Thymus (tissue), 11 donors: ENCODE measurements at regions not wholly inside any gene's neighbourhood (a gene's known extent, or its start where the extent isn't known, plus 50 kb on each side); places are given as distances from the start of the nearest gene placed in this dataset.

Experiments used
- DNase-seq, 9 donors: peaks; one replicate each; pipeline ENCODE4 v3.0.0-alpha.2; 2013; ENCODE audit warnings: low spot score in 9 of 9, low read depth in 6 of 9, missing footprints in 1 of 9
- H3K27ac ChIP-seq, 2 donors: one replicate each; pipeline ENCODE4 v1.5.1; 2013; ENCODE audit warnings: control low read depth in 1 of 2, low read depth in 1 of 2, low read length in 1 of 2, mild to moderate bottlenecking in 1 of 2, moderate library complexity in 1 of 2
- H3K27me3 ChIP-seq, 2 donors: one replicate each; pipeline ENCODE4 v1.5.1; 2013; ENCODE audit warnings: low read length in 1 of 2; ENCODE audit not compliant: control insufficient read depth in 2 of 2, insufficient read depth in 1 of 2
- H3K36me3 ChIP-seq, 2 donors: one replicate each; pipeline ENCODE4 v1.5.1; 2013; ENCODE audit warnings: low read length in 1 of 2, mild to moderate bottlenecking in 1 of 2, moderate library complexity in 1 of 2; ENCODE audit not compliant: control insufficient read depth in 2 of 2, insufficient read depth in 2 of 2
- H3K4me1 ChIP-seq, 2 donors: one replicate each; pipeline ENCODE4 v1.5.1; 2013; ENCODE audit warnings: low read length in 2 of 2; ENCODE audit not compliant: control insufficient read depth in 2 of 2, insufficient read depth in 2 of 2
- H3K4me3 ChIP-seq, 2 donors: one replicate each; pipeline ENCODE4 v1.5.1; 2013; ENCODE audit warnings: low read length in 2 of 2, control low read depth in 1 of 2, mild to moderate bottlenecking in 1 of 2
- H3K9me3 ChIP-seq, 2 donors: one replicate each; pipeline ENCODE4 v1.5.1; 2013; ENCODE audit warnings: low read length in 1 of 2, mild to moderate bottlenecking in 1 of 2; ENCODE audit not compliant: control insufficient read depth in 2 of 2, insufficient read depth in 1 of 2
- WGBS: extraction: QIAGEN DNeasy Blood & Tissue Kit; methylation state at CpG from one replicate; pipeline ENCODE4 v1.1.7; 2013; 5-methylcytosine and 5-hydroxymethylcytosine counted together
- donor health status: healthy.

DNA sequence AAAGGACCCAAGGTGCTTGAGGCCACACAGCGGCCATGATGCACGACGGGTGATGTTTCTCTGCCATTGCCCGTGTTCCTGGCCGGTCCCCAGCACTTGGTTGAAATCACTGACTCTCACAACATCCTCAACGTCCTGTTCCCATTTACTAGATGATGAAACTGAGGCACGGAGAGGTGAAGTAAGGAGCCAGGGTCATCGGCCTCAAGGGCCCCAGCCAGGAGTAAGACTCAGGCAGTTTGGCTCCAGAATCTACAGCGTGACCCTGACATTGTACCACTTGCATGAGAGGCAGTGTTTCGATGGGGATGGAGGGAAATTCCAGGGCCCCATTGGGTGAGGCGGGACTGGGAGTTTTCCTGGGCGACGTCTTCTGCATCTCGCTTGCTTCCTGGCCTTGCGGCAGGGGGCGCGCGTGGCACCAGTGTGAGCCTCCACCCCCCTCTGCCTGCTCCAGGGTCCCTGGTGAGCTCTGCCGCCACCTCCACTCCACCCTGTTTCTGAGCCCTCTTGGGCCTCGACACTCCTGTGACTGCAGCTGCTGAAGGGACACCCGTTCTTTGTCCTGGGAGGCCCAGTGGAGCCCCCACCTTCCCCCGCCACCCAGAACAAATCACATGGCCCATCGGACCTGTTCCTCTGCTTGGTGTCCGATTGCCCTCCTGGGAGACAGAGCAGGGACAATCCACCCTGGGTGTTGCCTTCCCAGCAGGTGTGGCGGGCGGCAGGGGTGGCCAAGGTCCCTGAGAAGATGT, 133.0 kb upstream of the GSE1 start:
- no peaks in the 10 kb centered on the region for H3K9me3 ChIP-seq
- no peak for DNase-seq
- peak overlapping the region in 1 of 2 donors; percentile 36 for H3K27ac ChIP-seq
- H3K4me3 ChIP-seq, result no peak overlapping the region
- H3K4me1 ChIP-seq, result peaks cover 0 to 40% of the 10 kb centered on the region in 2 donors
- peaks cover 12 to 54% of the 10 kb centered on the region in 2 donors for H3K36me3 ChIP-seq
- WGBS, result 88% methylated on average over 26 of the region's 26 CpGs
- H3K27me3 ChIP-seq, result no peaks in the 10 kb centered on the region

DNA sequence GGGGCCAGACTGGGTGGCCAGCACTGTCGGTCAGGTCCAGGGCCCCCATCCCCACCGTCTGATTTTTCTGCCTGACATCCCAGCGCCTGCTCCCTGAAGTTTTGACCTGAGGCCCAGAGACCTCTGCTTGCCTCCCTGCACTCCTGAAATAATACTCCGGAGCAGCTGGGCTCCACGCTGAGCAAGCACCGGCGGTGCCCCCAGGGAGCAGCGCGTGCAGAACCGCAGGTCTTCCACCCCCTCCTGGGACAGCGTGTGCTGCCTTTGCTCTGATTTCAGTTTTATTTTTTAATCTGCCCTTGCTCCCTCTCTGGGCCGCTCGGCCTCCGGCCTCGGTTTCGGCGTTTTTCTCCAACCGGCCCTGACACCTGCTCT, 132.4 kb upstream of the GSE1 start:
- peaks cover 12 to 49% of the 10 kb centered on the region in 2 donors for H3K36me3 ChIP-seq
- WGBS, result 86% methylated on average over 18 of the region's 18 CpGs
- DNase-seq, result no peak

DNA sequence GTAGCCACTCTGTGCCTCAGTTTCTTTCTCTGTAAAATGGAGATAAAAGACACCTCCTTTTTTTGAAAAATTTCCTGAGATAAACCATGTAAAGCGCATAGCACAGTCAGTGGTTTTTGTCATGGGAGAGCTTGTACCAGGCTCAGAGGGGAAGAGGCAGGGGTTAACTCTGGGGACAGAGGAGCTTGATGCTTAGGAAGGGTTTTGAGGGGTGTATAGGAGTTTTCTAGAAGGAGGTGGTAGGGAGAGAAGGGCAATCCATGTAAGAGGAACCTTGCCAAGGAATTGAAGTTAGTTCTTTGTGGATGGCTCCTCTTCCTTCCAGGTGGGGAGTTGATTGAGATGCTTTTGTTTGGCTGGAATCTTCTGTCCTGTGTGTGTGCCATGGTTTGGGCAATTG, 131.9 kb upstream of the GSE1 start:
- DNase-seq, result no peak
- WGBS, result 98% methylated on average over 1 of the region's 1 CpG
- no peaks in the 10 kb centered on the region for H3K27me3 ChIP-seq
- H3K36me3 ChIP-seq, result peaks cover 9 to 45% of the 10 kb centered on the region in 2 donors
- peaks cover 0 to 33% of the 10 kb centered on the region in 2 donors for H3K4me1 ChIP-seq
- H3K9me3 ChIP-seq, result no peaks in the 10 kb centered on the region
- no peak overlapping the region for H3K4me3 ChIP-seq
- peak overlapping the region in 1 of 2 donors; percentile 36 for H3K27ac ChIP-seq

More for the DNA sequence above, 132.4 kb upstream of the GSE1 start:
- H3K27ac ChIP-seq, result peak overlapping the region in 1 of 2 donors; percentile 36
- H3K4me3 ChIP-seq, result no peak overlapping the region
- no peaks in the 10 kb centered on the region for H3K27me3 ChIP-seq
- H3K9me3 ChIP-seq, result no peaks in the 10 kb centered on the region
- H3K4me1 ChIP-seq, result peaks cover 0 to 36% of the 10 kb centered on the region in 2 donors

DNA sequence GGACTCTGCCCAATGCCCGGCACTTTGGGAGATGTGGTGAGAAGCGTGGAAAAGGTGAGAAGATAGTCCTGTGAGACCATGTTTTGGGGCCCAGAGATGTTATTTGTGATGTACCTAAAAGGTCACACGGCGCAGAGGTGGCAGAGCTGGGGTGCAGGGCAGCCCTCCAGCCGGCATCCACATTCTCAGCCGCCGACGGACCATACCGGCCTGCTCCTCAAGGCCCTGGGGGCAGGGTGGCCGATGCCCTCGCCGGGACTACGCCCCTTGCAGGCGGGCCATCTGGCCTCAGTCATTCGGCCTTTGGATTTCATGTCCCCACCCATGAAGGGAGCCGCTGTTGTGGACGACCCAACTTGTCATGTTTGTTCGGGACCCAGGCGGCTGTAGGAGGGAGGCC, 131.4 kb upstream of the GSE1 start:
- DNase-seq, result no peak

DNA sequence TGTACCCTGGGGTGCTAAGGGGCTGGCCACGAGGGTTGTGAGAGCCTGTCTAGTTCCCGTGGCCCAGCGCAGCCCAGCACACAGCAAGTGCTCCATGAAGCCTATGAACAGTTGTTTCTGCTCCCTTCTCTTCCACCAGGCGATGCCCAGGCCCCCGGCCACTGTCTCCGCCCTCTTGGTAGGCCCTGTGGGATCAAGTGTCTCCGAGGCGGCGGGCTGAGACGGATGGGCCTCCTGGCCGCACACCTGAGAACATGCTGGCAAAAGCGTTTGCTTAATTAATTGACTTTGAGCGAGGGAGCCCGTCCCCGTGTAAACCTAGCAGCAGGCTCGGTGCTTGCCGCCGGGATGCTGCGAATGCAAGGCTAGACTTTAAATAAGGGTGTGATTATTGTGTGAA, 129.7 kb upstream of the GSE1 start:
- Histone ChIP-seq H3K4me1 (peaks cover 0 to 37% of the 10 kb centered on the region in 2 donors), H3K36me3 (peaks cover 7 to 35% of the 10 kb centered on the region in 2 donors), H3K9me3 (no peaks in the 10 kb centered on the region), H3K27ac (peak overlapping the region in 1 of 2 donors; percentile 20), H3K27me3 (no peaks in the 10 kb centered on the region), H3K4me3 (no peak overlapping the region)
- DNase-seq, result no peak
- 93% methylated on average over 19 of the region's 19 CpGs for WGBS

More for the DNA sequence above, 131.4 kb upstream of the GSE1 start:
- WGBS, result 96% methylated on average over 19 of the region's 19 CpGs
- H3K4me1 ChIP-seq, result peaks cover 0 to 30% of the 10 kb centered on the region in 2 donors
- no peaks in the 10 kb centered on the region for H3K9me3 ChIP-seq
- no peaks in the 10 kb centered on the region for H3K27me3 ChIP-seq
- no peak overlapping the region for H3K4me3 ChIP-seq
- H3K36me3 ChIP-seq, result peaks cover 7 to 43% of the 10 kb centered on the region in 2 donors
- no peak overlapping the region for H3K27ac ChIP-seq

DNA sequence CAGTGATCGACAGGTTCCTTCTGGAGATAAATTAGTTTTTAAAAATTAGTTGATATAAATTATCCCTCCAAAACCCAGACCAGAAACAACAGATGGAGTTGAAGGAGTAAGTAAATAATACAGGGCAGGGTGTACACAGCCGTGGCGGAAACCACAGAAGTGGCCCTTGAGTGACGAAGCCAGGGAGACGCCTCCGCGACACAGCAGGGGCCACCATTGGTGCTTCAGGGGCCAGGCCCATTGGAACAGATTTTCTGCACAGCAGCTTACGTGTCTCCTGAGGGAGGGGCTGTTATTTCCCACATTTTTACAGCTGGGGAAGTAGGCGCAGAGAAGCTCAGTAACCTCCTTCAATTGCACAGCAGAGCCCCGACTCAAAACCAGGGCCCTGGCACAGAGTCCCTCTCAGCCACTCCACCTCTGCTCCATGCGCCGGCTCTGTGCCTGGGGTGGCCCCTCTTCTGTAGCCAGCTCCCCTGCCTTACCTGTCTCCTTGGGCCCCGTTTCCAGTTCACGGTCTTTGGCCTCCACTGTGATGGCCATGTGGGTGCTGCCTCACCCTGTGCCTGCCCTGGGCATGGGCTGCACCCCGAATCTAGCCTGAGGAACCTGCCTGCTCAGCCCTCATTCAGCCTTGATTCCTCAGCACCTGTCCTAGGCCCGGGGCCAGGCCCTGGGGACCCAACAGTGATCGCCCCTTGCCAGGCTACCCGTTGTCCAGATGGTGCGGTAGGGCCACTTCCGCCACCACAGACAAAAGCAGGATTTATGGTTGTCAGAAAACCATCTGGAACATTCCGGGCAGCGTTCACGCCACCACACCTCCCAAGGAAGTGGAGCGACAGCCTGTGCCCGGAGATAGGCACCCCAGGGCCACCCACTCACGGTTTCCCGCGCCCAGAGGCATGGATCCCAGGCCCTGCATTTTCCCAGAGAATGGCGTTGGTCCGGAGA, 128.5 kb upstream of the GSE1 start:
- no peaks in the 10 kb centered on the region for H3K9me3 ChIP-seq
- H3K36me3 ChIP-seq, result peaks cover 7 to 30% of the 10 kb centered on the region in 2 donors
- no peaks in the 10 kb centered on the region for H3K27me3 ChIP-seq
- no peak overlapping the region for H3K27ac ChIP-seq
- no peak for DNase-seq
- H3K4me3 ChIP-seq, result no peak overlapping the region
- H3K4me1 ChIP-seq, result peaks cover 0 to 43% of the 10 kb centered on the region in 2 donors
- 90% methylated on average over 30 of the region's 30 CpGs for WGBS

DNA sequence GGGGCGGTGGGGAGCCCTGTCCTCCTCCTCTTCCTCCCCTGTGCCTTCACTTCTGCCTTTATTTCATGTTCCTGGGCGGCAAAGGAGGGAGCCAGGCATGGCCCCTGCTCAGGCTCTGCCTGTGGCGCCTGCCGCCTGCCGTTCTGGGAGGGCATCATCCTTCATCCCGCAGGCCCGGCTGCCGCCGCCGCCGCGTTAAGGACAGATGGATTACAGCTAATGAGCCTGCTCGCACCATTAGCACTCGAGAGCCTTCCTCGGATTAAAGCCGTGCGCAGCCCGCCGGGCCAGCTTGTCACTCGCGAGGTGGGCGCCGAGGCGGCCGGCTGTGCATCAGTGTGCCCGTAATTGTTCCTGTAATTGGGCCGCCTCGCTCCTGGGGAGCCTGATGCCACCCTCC, 127.7 kb upstream of the GSE1 start:
- 98% methylated on average over 28 of the region's 28 CpGs for WGBS
- DNase-seq, result no peak
- peaks cover 3 to 44% of the 10 kb centered on the region in 2 donors for H3K4me1 ChIP-seq
- H3K4me3 ChIP-seq, result no peak overlapping the region
- no peaks in the 10 kb centered on the region for H3K27me3 ChIP-seq
- H3K9me3 ChIP-seq, result peaks cover 0 to 4% of the 10 kb centered on the region in 2 donors
- H3K27ac ChIP-seq, result no peak overlapping the region
- peaks cover 7 to 27% of the 10 kb centered on the region in 2 donors for H3K36me3 ChIP-seq

DNA sequence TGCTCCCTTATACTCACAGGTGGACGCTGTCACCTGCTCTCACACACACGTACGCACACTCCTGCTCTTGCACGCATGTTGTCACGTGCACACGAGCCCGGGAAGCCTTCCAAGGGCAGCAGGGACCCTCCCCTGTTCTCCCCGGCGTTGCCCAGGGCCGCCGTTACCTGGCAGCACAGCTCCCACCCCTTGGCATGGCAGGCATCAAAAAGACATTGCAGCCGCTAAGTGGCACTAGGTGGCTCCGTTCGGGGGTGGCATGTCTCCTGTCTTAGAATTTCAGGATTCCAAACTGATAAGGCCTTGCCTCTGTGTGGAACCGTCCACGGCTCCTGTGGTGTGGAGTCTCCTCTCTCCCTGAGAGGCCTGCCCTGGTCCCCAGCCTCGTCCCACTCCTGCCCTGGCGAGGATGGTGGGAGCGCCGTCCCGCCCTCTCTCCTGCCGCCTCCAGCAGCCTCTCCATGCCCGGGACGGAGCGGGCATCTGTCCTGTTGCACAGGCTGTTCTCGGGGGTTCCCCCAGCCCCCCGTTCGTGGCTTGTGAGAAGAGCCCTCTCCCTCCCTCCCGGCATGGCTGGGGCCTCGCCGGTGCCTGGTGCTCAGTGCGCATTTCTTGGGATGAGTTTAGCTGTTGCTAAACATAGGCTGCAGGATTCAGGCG, 126.7 kb upstream of the GSE1 start:
- no peaks in the 10 kb centered on the region for H3K27me3 ChIP-seq
- no peak overlapping the region for H3K27ac ChIP-seq
- H3K4me1 ChIP-seq, result peaks cover 8 to 47% of the 10 kb centered on the region in 2 donors
- H3K9me3 ChIP-seq, result peaks cover 0 to 7% of the 10 kb centered on the region in 2 donors
- H3K4me3 ChIP-seq, result no peak overlapping the region
- 97% methylated on average over 33 of the region's 33 CpGs for WGBS
- H3K36me3 ChIP-seq, result peaks cover 4 to 33% of the 10 kb centered on the region in 2 donors
- DNase-seq, result no peak
